Stimulated activated CD4-positive, alpha-beta T cell treated with anti-CD3 and anti-CD28 coated beads, Interleukin-2, amount 100 ng/mL, for 4 hours (primary cell): ENCODE measurements at regions not wholly inside any gene's neighbourhood (a gene's known extent, or its start where the extent isn't known, plus 50 kb on each side); places are given as distances from the start of the nearest gene placed in this dataset.

Experiments used
- DNase-seq: peaks from one replicate; pipeline ENCODE4 v3.0.0-alpha.2; 2020; ENCODE audit warnings: low read depth

GRCh38 chr10:131774681-131775085 lies 126.1 kb upstream of the PPP2R2D start:
- no peak for DNase-seq

- no peak for DNase-seq
These were observed 125.4 kb upstream of the PPP2R2D start for GRCh38 chr10:131775433-131775832.

- DNase-seq: no peak
These were observed 125.0 kb upstream of the PPP2R2D start for GRCh38 chr10:131775833-131776232.

- no peak for DNase-seq
These were observed 124.3 kb upstream of the PPP2R2D start for GRCh38 chr10:131776496-131776895.

GRCh38 chr10:131777162-131777561 lies 123.6 kb upstream of the PPP2R2D start:
- no peak for DNase-seq

- DNase-seq: no peak
These were observed 122.9 kb upstream of the PPP2R2D start for GRCh38 chr10:131777921-131778320.

- no peak for DNase-seq
These were observed 122.4 kb upstream of the PPP2R2D start for GRCh38 chr10:131778385-131778784.

- no peak for DNase-seq
These were observed 122.0 kb upstream of the PPP2R2D start for GRCh38 chr10:131778842-131779241.

GRCh38 chr10:131779661-131780394 lies 121.0 kb upstream of the PPP2R2D start:
- DNase-seq: no peak

GRCh38 chr10:131781076-131781475 lies 119.7 kb upstream of the PPP2R2D start:
- no peak for DNase-seq

GRCh38 chr10:131781791-131782190 lies 119.0 kb upstream of the PPP2R2D start:
- no peak for DNase-seq

- no peak for DNase-seq
These were observed 116.3 kb upstream of the PPP2R2D start for GRCh38 chr10:131784363-131785120.

- no peak for DNase-seq
These were observed 115.7 kb upstream of the PPP2R2D start for GRCh38 chr10:131785121-131785460.

GRCh38 chr10:131786756-131787605 lies 113.8 kb upstream of the PPP2R2D start:
- no peak for DNase-seq

GRCh38 chr10:131787961-131788360 lies 112.8 kb upstream of the PPP2R2D start:
- no peak for DNase-seq

- DNase-seq: no peak
These were observed 112.4 kb upstream of the PPP2R2D start for GRCh38 chr10:131788386-131788785.

GRCh38 chr10:131789516-131789915 lies 111.3 kb upstream of the PPP2R2D start:
- DNase-seq: no peak

- DNase-seq: no peak
These were observed 110.8 kb upstream of the PPP2R2D start for GRCh38 chr10:131790021-131790420.

GRCh38 chr10:131792011-131792651 lies 108.7 kb upstream of the PPP2R2D start:
- DNase-seq: no peak

GRCh38 chr10:131792809-131793208 lies 108.0 kb upstream of the PPP2R2D start:
- no peak for DNase-seq

GRCh38 chr10:131795761-131796160 lies 105.0 kb upstream of the PPP2R2D start:
- no peak for DNase-seq

GRCh38 chr10:131797626-131798025 lies 103.2 kb upstream of the PPP2R2D start:
- no peak for DNase-seq
